ENCODE measurements at regions not wholly inside any gene's neighbourhood (a gene's known extent, or its start where the extent isn't known, plus 50 kb on each side); places are given as distances from the start of the nearest gene placed in this dataset.

GRCh38 chr2:117718048-117718447 lies 96.4 kb upstream of the DDX18 start:
- no peak for TF ChIP-seq CTCF (IDR thresholded peaks at IDR 0.05)
- no peak for TF ChIP-seq EZH2 (IDR thresholded peaks at IDR 0.05)

All from neural progenitor cell (in vitro differentiated cells).